ENCODE measurements at regions not wholly inside any gene's neighbourhood (a gene's known extent, or its start where the extent isn't known, plus 50 kb on each side); places are given as distances from the start of the nearest gene placed in this dataset.

- no peaks in the 10 kb centered on the region for H3K27me3 ChIP-seq
- no peak for DNase-seq (ENCODE audit: extremely low spot score)
- no peak overlapping the region for H3K27ac ChIP-seq (replicated peaks in 1 of 4)
- no peak overlapping the region for H3K4me3 ChIP-seq
- H3K4me1 ChIP-seq: no peaks in the 10 kb centered on the region
- intact Hi-C loops (cut with DNase I): no loop called here
- H3K36me3 ChIP-seq: no peaks in the 10 kb centered on the region
- TF ChIP-seq POLR2A (IDR thresholded peaks at IDR 0.05; ENCODE audit: low read depth): no peak
- no peak for TF ChIP-seq EP300 (IDR thresholded peaks at IDR 0.05)
- TF ChIP-seq CTCF (IDR thresholded peaks at IDR 0.05): no peak
- TF ChIP-seq POLR2AphosphoS5 (IDR thresholded peaks at IDR 0.05): no peak
- H3K9me3 ChIP-seq: no peaks in the 10 kb centered on the region
- 72% methylated on average over 2 of the region's 2 CpGs for WGBS
Observed at GRCh38 chr9:28820741-28821140, 1247.5 kb upstream of the C9orf72 start.

GRCh38 chr9:28821240-28821639 is 1248.0 kb upstream of the C9orf72 start:
- Histone ChIP-seq H3K27ac (replicated peaks in 1 of 4) (no peak overlapping the region), H3K36me3 (no peaks in the 10 kb centered on the region), H3K4me3 (no peak overlapping the region), H3K4me1 (no peaks in the 10 kb centered on the region), H3K27me3 (no peaks in the 10 kb centered on the region), H3K9me3 (no peaks in the 10 kb centered on the region)
- no peak for TF ChIP-seq CTCF (IDR thresholded peaks at IDR 0.05)
- TF ChIP-seq POLR2A (IDR thresholded peaks at IDR 0.05; ENCODE audit: low read depth): no peak
- TF ChIP-seq EP300 (IDR thresholded peaks at IDR 0.05): no peak
- TF ChIP-seq POLR2AphosphoS5 (IDR thresholded peaks at IDR 0.05): no peak
- no peak for DNase-seq (ENCODE audit: extremely low spot score)
- intact Hi-C loops (cut with DNase I): no loop called here
- 68% methylated on average over 2 of the region's 2 CpGs for WGBS

- WGBS: 81% methylated on average over 1 of the region's 1 CpG
- DNase-seq (ENCODE audit: extremely low spot score): no peak
- no peak for TF ChIP-seq POLR2A (IDR thresholded peaks at IDR 0.05; ENCODE audit: low read depth)
- no peak for TF ChIP-seq EP300 (IDR thresholded peaks at IDR 0.05)
- TF ChIP-seq POLR2AphosphoS5 (IDR thresholded peaks at IDR 0.05): no peak
- TF ChIP-seq CTCF (IDR thresholded peaks at IDR 0.05): no peak
- Histone ChIP-seq H3K27me3 (no peaks in the 10 kb centered on the region), H3K36me3 (no peaks in the 10 kb centered on the region), H3K4me1 (no peaks in the 10 kb centered on the region), H3K9me3 (no peaks in the 10 kb centered on the region), H3K4me3 (no peak overlapping the region), H3K27ac (replicated peaks in 1 of 4) (no peak overlapping the region)
- intact Hi-C loops (cut with DNase I): no loop called here
Observed at GRCh38 chr9:28824432-28824963, 1251.2 kb upstream of the C9orf72 start.

- Histone ChIP-seq H3K9me3 (no peaks in the 10 kb centered on the region), H3K27ac (replicated peaks in 1 of 4) (no peak overlapping the region), H3K27me3 (no peaks in the 10 kb centered on the region), H3K36me3 (no peaks in the 10 kb centered on the region), H3K4me3 (no peak overlapping the region), H3K4me1 (no peaks in the 10 kb centered on the region)
- no peak for DNase-seq (ENCODE audit: extremely low spot score)
- WGBS: 40% methylated on average over 3 of the region's 3 CpGs
- no peak for TF ChIP-seq EP300 (IDR thresholded peaks at IDR 0.05)
- TF ChIP-seq POLR2AphosphoS5 (IDR thresholded peaks at IDR 0.05): no peak
- TF ChIP-seq POLR2A (IDR thresholded peaks at IDR 0.05; ENCODE audit: low read depth): no peak
- TF ChIP-seq CTCF (IDR thresholded peaks at IDR 0.05): no peak
- intact Hi-C loops (cut with DNase I): no loop called here
Observed at GRCh38 chr9:28832168-28832770, 1259.0 kb upstream of the C9orf72 start.

- no peak for TF ChIP-seq CTCF (IDR thresholded peaks at IDR 0.05)
- TF ChIP-seq POLR2AphosphoS5 (IDR thresholded peaks at IDR 0.05): no peak
- TF ChIP-seq EP300 (IDR thresholded peaks at IDR 0.05): no peak
- no peak for TF ChIP-seq POLR2A (IDR thresholded peaks at IDR 0.05; ENCODE audit: low read depth)
- H3K36me3 ChIP-seq: no peaks in the 10 kb centered on the region
- 86% methylated on average over 1 of the region's 1 CpG for WGBS
- DNase-seq (ENCODE audit: extremely low spot score): no peak
- H3K27me3 ChIP-seq: no peaks in the 10 kb centered on the region
- H3K4me1 ChIP-seq: no peaks in the 10 kb centered on the region
- no peak overlapping the region for H3K27ac ChIP-seq (replicated peaks in 1 of 4)
- H3K9me3 ChIP-seq: no peaks in the 10 kb centered on the region
- no peak overlapping the region for H3K4me3 ChIP-seq
- intact Hi-C loops (cut with DNase I): no loop called here
Observed at GRCh38 chr9:28834156-28834555, 1260.9 kb upstream of the C9orf72 start.

Measured in esophagus muscularis mucosa (tissue), 4 donors.